ENCODE measurements at regions not wholly inside any gene's neighbourhood (a gene's known extent, or its start where the extent isn't known, plus 50 kb on each side); places are given as distances from the start of the nearest gene placed in this dataset.

- no peak for DNase-seq (ENCODE audit: low read depth in 4 of 4, low spot score in 3 of 4)
These were observed 132.4 kb upstream of the ST6GAL2 start for GRCh38 chr2:107018366-107018765.

- no peak for DNase-seq (ENCODE audit: low read depth in 4 of 4, low spot score in 3 of 4)
These were observed 134.4 kb upstream of the ST6GAL2 start for GRCh38 chr2:107020392-107020791.

GRCh38 chr2:107024269-107024668, 138.3 kb upstream of the ST6GAL2 start:
- DNase-seq (ENCODE audit: low read depth in 4 of 4, low spot score in 3 of 4), result no peak

- no peak for DNase-seq (ENCODE audit: low read depth in 4 of 4, low spot score in 3 of 4)
These were observed 139.4 kb upstream of the ST6GAL2 start for GRCh38 chr2:107025291-107025857.

GRCh38 chr2:107025869-107026380, 140.0 kb upstream of the ST6GAL2 start:
- no peak for DNase-seq (ENCODE audit: low read depth in 4 of 4, low spot score in 3 of 4)

GRCh38 chr2:107027205-107027604, 141.2 kb upstream of the ST6GAL2 start:
- DNase-seq (ENCODE audit: low read depth in 4 of 4, low spot score in 3 of 4), result no peak

GRCh38 chr2:107027810-107028209, 141.8 kb upstream of the ST6GAL2 start:
- no peak for DNase-seq (ENCODE audit: low read depth in 4 of 4, low spot score in 3 of 4)

- no peak for DNase-seq (ENCODE audit: low read depth in 4 of 4, low spot score in 3 of 4)
These were observed 142.7 kb upstream of the ST6GAL2 start for GRCh38 chr2:107028661-107029060.

- DNase-seq (ENCODE audit: low read depth in 4 of 4, low spot score in 3 of 4), result no peak
These were observed 150.3 kb upstream of the ST6GAL2 start for GRCh38 chr2:107036293-107036692.

- DNase-seq (ENCODE audit: low read depth in 4 of 4, low spot score in 3 of 4), result no peak
These were observed 176.2 kb upstream of the ST6GAL2 start for GRCh38 chr2:107062173-107062572.

- DNase-seq (ENCODE audit: low read depth in 4 of 4, low spot score in 3 of 4), result no peak
These were observed 176.7 kb upstream of the ST6GAL2 start for GRCh38 chr2:107062599-107063220.

GRCh38 chr2:107063228-107063627, 177.3 kb upstream of the ST6GAL2 start:
- DNase-seq (ENCODE audit: low read depth in 4 of 4, low spot score in 3 of 4), result no peak

- no peak for DNase-seq (ENCODE audit: low read depth in 4 of 4, low spot score in 3 of 4)
These were observed 178.8 kb upstream of the ST6GAL2 start for GRCh38 chr2:107064750-107065149.

- peak in 2 of 4 donors; percentile 18 to 19 for DNase-seq (ENCODE audit: low read depth in 4 of 4, low spot score in 3 of 4)
These were observed 182.3 kb upstream of the ST6GAL2 start for GRCh38 chr2:107068069-107068916.

GRCh38 chr2:107069890-107070289, 183.9 kb upstream of the ST6GAL2 start:
- no peak for DNase-seq (ENCODE audit: low read depth in 4 of 4, low spot score in 3 of 4)

- no peak for DNase-seq (ENCODE audit: low read depth in 4 of 4, low spot score in 3 of 4)
These were observed 186.4 kb upstream of the ST6GAL2 start for GRCh38 chr2:107072150-107072940.

- no peak for DNase-seq (ENCODE audit: low read depth in 4 of 4, low spot score in 3 of 4)
These were observed 192.6 kb upstream of the ST6GAL2 start for GRCh38 chr2:107078584-107078983.

GRCh38 chr2:107086497-107086896, 200.5 kb upstream of the ST6GAL2 start:
- DNase-seq (ENCODE audit: low read depth in 4 of 4, low spot score in 3 of 4), result no peak

GRCh38 chr2:107088156-107088555, 202.2 kb upstream of the ST6GAL2 start:
- no peak for DNase-seq (ENCODE audit: low read depth in 4 of 4, low spot score in 3 of 4)

GRCh38 chr2:107091163-107091864, 205.3 kb upstream of the ST6GAL2 start:
- DNase-seq (ENCODE audit: low read depth in 4 of 4, low spot score in 3 of 4), result no peak

All from left renal pelvis (tissue), 4 donors.